ENCODE measurements at regions not wholly inside any gene's neighbourhood (a gene's known extent, or its start where the extent isn't known, plus 50 kb on each side); places are given as distances from the start of the nearest gene placed in this dataset.

- 63 to 64% methylated on average over 3 of the region's 3 CpGs for WGBS, 2 donors
- TF ChIP-seq, protein P1, sequence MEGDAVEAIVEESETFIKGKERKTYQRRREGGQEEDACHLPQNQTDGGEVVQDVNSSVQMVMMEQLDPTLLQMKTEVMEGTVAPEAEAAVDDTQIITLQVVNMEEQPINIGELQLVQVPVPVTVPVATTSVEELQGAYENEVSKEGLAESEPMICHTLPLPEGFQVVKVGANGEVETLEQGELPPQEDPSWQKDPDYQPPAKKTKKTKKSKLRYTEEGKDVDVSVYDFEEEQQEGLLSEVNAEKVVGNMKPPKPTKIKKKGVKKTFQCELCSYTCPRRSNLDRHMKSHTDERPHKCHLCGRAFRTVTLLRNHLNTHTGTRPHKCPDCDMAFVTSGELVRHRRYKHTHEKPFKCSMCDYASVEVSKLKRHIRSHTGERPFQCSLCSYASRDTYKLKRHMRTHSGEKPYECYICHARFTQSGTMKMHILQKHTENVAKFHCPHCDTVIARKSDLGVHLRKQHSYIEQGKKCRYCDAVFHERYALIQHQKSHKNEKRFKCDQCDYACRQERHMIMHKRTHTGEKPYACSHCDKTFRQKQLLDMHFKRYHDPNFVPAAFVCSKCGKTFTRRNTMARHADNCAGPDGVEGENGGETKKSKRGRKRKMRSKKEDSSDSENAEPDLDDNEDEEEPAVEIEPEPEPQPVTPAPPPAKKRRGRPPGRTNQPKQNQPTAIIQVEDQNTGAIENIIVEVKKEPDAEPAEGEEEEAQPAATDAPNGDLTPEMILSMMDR (IDR thresholded peaks at IDR 0.05) = no peak
- TF ChIP-seq POLR2A (IDR thresholded peaks at IDR 0.05) = no peak
- Histone ChIP-seq H3K4me1 (no peaks in the 10 kb centered on the region), H3K36me3 (replicated peaks in 1 of 2; ENCODE audit: insufficient read depth in 1 of 2, low read depth in 2 of 2) (no peaks in the 10 kb centered on the region), H3K27me3 (no peaks in the 10 kb centered on the region), H3K4me3 (no peak overlapping the region), H3K27ac (no peak overlapping the region), H3K9me3 (no peaks in the 10 kb centered on the region)
- no peak for DNase-seq
- intact Hi-C loops (cut with DNase I) = no loop called here
- ATAC-seq = no peak
These were observed 1171.6 kb upstream of the CDH18 start for GRCh38 chr5:21159510-21160059.

DNA sequence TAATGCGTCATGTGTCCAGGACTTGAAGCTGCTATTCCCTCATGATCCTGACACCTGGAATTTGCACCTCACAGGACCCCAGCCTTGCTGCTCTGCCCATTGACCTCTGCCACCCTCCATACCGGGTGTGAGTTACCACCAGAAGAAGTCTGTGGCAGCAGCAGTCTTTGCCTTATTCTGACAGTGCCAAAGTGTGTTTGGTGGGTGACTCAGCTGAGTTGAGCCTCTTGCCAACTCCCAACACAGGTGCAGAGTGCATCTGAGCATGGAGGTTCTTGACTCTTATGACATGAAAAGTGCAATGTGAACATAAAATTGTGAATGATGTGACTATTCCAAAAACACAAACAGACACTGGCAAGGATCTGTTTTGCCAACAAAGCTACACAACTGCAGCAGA is 1166.5 kb upstream of the CDH18 start:
- no peak for TF ChIP-seq POLR2A (IDR thresholded peaks at IDR 0.05)
- TF ChIP-seq, protein P1 (IDR thresholded peaks at IDR 0.05) = no peak
- no peaks in the 10 kb centered on the region for H3K9me3 ChIP-seq
- no peak for DNase-seq
- no peaks in the 10 kb centered on the region for H3K4me1 ChIP-seq
- intact Hi-C loops (cut with DNase I) = no loop called here
- WGBS, 2 donors = 59 to 79% methylated on average over 2 of the region's 2 CpGs
- no peak overlapping the region for H3K4me3 ChIP-seq
- H3K27me3 ChIP-seq = no peaks in the 10 kb centered on the region
- H3K27ac ChIP-seq = no peak overlapping the region
- no peak for ATAC-seq
- no peaks in the 10 kb centered on the region for H3K36me3 ChIP-seq (replicated peaks in 1 of 2; ENCODE audit: insufficient read depth in 1 of 2, low read depth in 2 of 2)

GRCh38 chr5:21152611-21153010 is 1164.6 kb upstream of the CDH18 start:
- Histone ChIP-seq H3K27ac (no peak overlapping the region), H3K27me3 (no peaks in the 10 kb centered on the region), H3K9me3 (no peaks in the 10 kb centered on the region), H3K4me3 (no peak overlapping the region), H3K36me3 (replicated peaks in 1 of 2; ENCODE audit: insufficient read depth in 1 of 2, low read depth in 2 of 2) (no peaks in the 10 kb centered on the region), H3K4me1 (no peaks in the 10 kb centered on the region)
- DNase-seq (no peak), ATAC-seq (peak; percentile 30)
- no peak for TF ChIP-seq POLR2A (IDR thresholded peaks at IDR 0.05)
- intact Hi-C loops (cut with DNase I) = no loop called here

DNA sequence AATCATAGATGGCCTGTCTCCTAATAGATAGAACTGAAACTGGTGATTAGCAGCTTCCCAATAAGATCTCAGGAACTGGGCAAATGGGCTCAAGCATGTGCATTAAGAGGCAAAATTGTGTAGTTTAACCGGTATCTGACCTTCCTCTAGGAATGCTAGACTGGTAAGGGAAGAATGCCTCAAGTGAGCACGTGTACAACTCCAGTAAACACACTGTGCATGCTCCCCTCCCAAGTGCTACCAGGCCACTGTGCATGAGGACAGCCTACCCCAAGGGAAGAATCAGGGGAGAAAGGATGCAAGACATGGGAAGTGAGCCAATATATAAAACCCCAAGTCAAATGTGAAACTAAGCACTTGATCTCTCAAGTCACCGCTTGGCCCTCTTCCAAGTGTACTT is 1157.4 kb upstream of the CDH18 start:
- H3K4me3 ChIP-seq = no peak overlapping the region
- H3K36me3 ChIP-seq (replicated peaks in 1 of 2; ENCODE audit: insufficient read depth in 1 of 2, low read depth in 2 of 2) = no peaks in the 10 kb centered on the region
- no peak for DNase-seq
- intact Hi-C loops (cut with DNase I) = no loop called here
- H3K4me1 ChIP-seq = no peaks in the 10 kb centered on the region
- no peaks in the 10 kb centered on the region for H3K9me3 ChIP-seq
- no peak overlapping the region for H3K27ac ChIP-seq
- no peaks in the 10 kb centered on the region for H3K27me3 ChIP-seq
- 60 to 66% methylated on average over 3 of the region's 3 CpGs for WGBS, 2 donors
- ATAC-seq = no peak
- no peak for TF ChIP-seq POLR2A (IDR thresholded peaks at IDR 0.05)
- TF ChIP-seq, protein P1 (IDR thresholded peaks at IDR 0.05) = no peak

GRCh38 chr5:21143686-21144085 is 1155.7 kb upstream of the CDH18 start:
- TF ChIP-seq, protein P1 (IDR thresholded peaks at IDR 0.05) = no peak
- no peak for TF ChIP-seq POLR2A (IDR thresholded peaks at IDR 0.05)
- no peak for DNase-seq
- Histone ChIP-seq H3K9me3 (no peaks in the 10 kb centered on the region), H3K36me3 (replicated peaks in 1 of 2; ENCODE audit: insufficient read depth in 1 of 2, low read depth in 2 of 2) (no peaks in the 10 kb centered on the region), H3K27ac (no peak overlapping the region), H3K27me3 (no peaks in the 10 kb centered on the region), H3K4me1 (no peaks in the 10 kb centered on the region), H3K4me3 (no peak overlapping the region)
- intact Hi-C loops (cut with DNase I) = no loop called here
- WGBS, 2 donors = 64 to 74% methylated on average over 4 of the region's 4 CpGs
- ATAC-seq = no peak
